ENCODE measurements at regions not wholly inside any gene's neighbourhood (a gene's known extent, or its start where the extent isn't known, plus 50 kb on each side); places are given as distances from the start of the nearest gene placed in this dataset.

DNA sequence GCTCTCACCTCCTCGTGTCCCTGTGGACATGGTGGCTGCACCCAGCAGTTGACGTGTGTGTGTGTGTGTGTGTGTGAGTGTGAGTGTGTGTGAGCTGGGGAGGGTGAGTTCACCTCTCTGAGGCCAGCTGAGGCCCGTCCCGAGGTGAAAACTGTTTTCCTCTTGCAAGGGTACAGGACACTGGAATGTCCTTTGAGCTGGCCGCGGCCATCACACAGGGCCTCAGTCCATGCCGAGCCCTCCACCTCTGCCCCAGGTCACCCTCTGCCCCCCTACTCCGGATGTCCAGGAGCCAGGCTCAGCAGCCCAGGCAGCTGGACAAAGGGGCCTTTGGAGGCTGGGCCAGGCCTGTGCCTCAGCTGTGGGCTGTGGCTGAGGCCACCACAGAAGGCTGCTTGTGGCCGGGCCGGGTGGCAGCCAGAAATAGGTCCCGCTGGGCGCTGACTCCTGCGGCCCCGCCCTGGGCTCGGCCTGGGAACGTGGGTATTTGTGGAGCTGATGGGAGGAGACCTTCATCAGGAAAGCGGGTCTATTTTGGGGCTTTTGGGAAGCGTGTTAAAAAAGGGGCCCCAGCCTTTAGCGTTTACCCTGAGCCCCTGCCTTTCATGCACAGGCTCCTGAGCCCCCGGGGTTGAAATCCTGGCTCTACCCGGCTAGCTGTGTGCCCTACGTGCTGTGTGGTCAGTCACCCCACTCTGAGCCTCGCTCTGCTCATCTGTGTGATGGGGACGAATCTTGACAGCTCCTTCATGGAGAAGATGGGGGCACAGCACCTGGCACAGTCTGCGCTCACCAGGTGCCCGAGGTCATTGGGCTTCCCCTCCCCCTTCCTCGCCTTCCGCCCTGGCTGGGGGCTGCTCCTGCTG, 75.1 kb upstream of the IER5L start:
- Histone ChIP-seq H3K27ac (peak overlapping the region; percentile 55 to 96 (median 85)), H3K4me3 (peak overlapping the region in 8 of 12 donors; percentile 7 to 27 (median 20)), H3K27me3 (peaks cover 0 to 4% (median 0%) of the 10 kb centered on the region in 9 donors), H3K36me3 (no peaks in the 10 kb centered on the region), H3K4me1 (peaks cover 0 to 33% (median 19%) of the 10 kb centered on the region in 12 donors), H3K9me3 (no peaks in the 10 kb centered on the region)
- ATAC-seq = peak; percentile 54 to 84 (median 82)
- intact Hi-C loops (cut with DNase I) = loop anchor here in 5 of 10 donors (5.0 to 10.0 kb wide), 3 partner anchors 36 to 78 kb away; partner anchors contain the start of gene IER5L (in 4 of the 5)
- peak in 4 of 5 donors; percentile 45 to 77 (median 66) for DNase-seq
- peak in 1 of 2 donors; percentile 22 for TF ChIP-seq POLR2A (IDR thresholded peaks at IDR 0.05)
- TF ChIP-seq, protein P1, sequence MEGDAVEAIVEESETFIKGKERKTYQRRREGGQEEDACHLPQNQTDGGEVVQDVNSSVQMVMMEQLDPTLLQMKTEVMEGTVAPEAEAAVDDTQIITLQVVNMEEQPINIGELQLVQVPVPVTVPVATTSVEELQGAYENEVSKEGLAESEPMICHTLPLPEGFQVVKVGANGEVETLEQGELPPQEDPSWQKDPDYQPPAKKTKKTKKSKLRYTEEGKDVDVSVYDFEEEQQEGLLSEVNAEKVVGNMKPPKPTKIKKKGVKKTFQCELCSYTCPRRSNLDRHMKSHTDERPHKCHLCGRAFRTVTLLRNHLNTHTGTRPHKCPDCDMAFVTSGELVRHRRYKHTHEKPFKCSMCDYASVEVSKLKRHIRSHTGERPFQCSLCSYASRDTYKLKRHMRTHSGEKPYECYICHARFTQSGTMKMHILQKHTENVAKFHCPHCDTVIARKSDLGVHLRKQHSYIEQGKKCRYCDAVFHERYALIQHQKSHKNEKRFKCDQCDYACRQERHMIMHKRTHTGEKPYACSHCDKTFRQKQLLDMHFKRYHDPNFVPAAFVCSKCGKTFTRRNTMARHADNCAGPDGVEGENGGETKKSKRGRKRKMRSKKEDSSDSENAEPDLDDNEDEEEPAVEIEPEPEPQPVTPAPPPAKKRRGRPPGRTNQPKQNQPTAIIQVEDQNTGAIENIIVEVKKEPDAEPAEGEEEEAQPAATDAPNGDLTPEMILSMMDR (IDR thresholded peaks at IDR 0.05) = no peak
- 55 to 58% (median 56%) methylated on average over 21 to 28 of the region's 28 CpGs for WGBS, 4 donors

DNA sequence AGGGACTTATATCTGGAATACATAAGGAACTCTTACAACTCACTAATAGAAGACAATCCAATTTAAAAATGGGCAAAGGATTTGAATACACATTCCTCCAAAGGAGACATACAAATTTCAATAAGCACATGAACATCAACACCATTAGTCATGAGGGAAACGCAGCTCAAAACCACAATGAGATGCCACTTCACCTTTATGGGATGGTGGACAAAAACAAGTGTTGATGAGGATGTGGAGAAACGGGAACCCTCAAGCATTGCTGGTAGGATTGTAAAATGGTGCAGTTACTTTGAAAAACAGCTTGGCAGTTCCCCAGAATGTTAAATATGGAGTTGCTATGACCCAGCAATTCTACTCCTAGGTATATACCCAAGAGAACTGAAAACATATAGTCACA, 72.7 kb upstream of the IER5L start:
- H3K27me3 ChIP-seq = no peaks in the 10 kb centered on the region
- no peak overlapping the region for H3K27ac ChIP-seq
- no peaks in the 10 kb centered on the region for H3K9me3 ChIP-seq
- H3K4me1 ChIP-seq = peaks cover 0 to 31% (median 15%) of the 10 kb centered on the region in 12 donors
- intact Hi-C loops (cut with DNase I) = loop anchor here in 5 of 10 donors (5.0 to 10.0 kb wide), 3 partner anchors 33 to 76 kb away; partner anchors contain the start of gene IER5L (in 4 of the 5)
- no peak overlapping the region for H3K4me3 ChIP-seq
- TF ChIP-seq POLR2A (IDR thresholded peaks at IDR 0.05) = no peak
- TF ChIP-seq, protein P1 (IDR thresholded peaks at IDR 0.05) = no peak
- no peak for ATAC-seq
- 64 to 79% (median 73%) methylated on average over 2 of the region's 2 CpGs for WGBS, 4 donors
- no peaks in the 10 kb centered on the region for H3K36me3 ChIP-seq
- no peak for DNase-seq

DNA sequence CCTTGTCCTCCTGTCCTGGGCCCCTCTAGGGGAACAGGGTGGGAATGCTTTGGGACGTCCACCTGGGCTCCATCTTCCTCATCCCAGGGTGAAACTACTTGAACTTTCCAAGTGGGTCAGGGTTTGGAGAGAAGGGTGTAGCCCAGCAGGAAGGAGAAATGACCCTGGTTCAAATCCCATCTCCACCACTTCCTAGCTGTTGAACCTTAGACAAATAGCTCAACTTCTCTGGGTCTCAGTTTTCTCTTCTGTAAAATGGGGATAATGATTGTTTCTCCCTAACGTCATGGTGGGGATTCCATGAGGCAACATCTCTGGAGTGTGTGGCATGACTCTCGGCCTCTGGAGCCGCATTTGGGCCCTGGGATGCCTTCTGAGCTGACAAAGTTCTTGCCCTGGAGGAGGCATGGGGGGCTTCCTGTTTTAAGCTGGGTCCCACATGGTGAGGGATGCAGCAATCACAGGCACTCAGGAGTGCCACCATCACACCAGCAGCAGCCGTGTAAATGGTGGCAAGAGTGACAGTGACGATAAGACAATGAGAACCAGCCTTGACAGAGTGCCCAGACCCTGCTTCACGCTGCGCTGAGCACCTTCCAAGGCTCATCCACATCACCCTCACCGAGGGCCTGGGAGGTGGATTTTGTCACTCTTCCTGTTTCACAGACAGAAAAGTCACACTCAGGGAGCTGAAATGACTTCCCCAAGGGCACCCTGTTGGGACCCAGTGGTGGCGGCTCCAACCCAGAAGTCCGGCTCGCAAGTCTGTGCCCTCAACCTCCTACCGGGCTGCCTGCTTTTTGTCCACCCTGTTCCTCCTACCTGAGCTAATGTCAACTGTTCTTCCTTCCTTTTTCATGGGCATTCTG, 69.5 kb upstream of the IER5L start:
- DNase-seq = peak in 2 of 5 donors; percentile 4 to 12
- H3K9me3 ChIP-seq = no peaks in the 10 kb centered on the region
- intact Hi-C loops (cut with DNase I) = no loop called here
- TF ChIP-seq POLR2A (IDR thresholded peaks at IDR 0.05) = no peak
- TF ChIP-seq, protein P1 (IDR thresholded peaks at IDR 0.05) = no peak
- no peaks in the 10 kb centered on the region for H3K27me3 ChIP-seq
- 89 to 94% (median 93%) methylated on average over 7 to 13 of the region's 13 CpGs for WGBS, 4 donors
- no peak overlapping the region for H3K27ac ChIP-seq
- no peak for ATAC-seq
- H3K4me1 ChIP-seq = peaks cover 0 to 3% (median 0%) of the 10 kb centered on the region in 12 donors
- H3K36me3 ChIP-seq = no peaks in the 10 kb centered on the region
- no peak overlapping the region for H3K4me3 ChIP-seq

Data from heart left ventricle (tissue), 16 donors.